Thoracic aorta (tissue), 2 donors: ENCODE measurements at regions not wholly inside any gene's neighbourhood (a gene's known extent, or its start where the extent isn't known, plus 50 kb on each side); places are given as distances from the start of the nearest gene placed in this dataset.

Source experiments
- ATAC-seq: fragments of 150-250 bp; one replicate; pipeline ENCODE4 v1.8.0; 2017; ENCODE audit warnings: low read depth; ENCODE audit not compliant: insufficient number of reproducible peaks, low FRiP score
- DNase-seq: peaks from one replicate; pipeline ENCODE4 v3.0.0-alpha.2; 2020; ENCODE audit warnings: low spot score
- H3K27ac ChIP-seq, 2 donors: fragments of 200-600 bp; sonication (generic); 1 replicate in 1 of 2; 2 replicates in 1 of 2; pipeline ENCODE4 v1.5.1; 2016; ENCODE audit warnings: mild to moderate bottlenecking in 2 of 2, moderate library complexity in 2 of 2
- H3K27me3 ChIP-seq: fragments of 200-600 bp; sonication (generic); replicated peaks from 2 replicates; pipeline ENCODE4 v1.6.0; 2016; ENCODE audit warnings: mild to moderate bottlenecking; ENCODE audit not compliant: insufficient read depth
- H3K36me3 ChIP-seq: fragments of 200-600 bp; sonication (generic); one replicate; pipeline ENCODE4 v1.5.1; 2016
- H3K4me1 ChIP-seq, 2 donors: fragments of 200-600 bp; sonication (generic); 1 replicate in 1 of 2; 2 replicates in 1 of 2; pipeline versions ENCODE4 v1.5.1 to v1.6.0; 2016; ENCODE audit warnings: low read depth in 2 of 2, mild to moderate bottlenecking in 1 of 2; ENCODE audit not compliant: control insufficient read depth in 1 of 2
- H3K4me3 ChIP-seq: fragments of 200-600 bp; sonication (generic); 2 replicates; pipeline ENCODE4 v1.5.1; 2016; ENCODE audit warnings: mild to moderate bottlenecking
- H3K9me3 ChIP-seq: fragments of 200-600 bp; sonication (generic); 2 replicates; pipeline ENCODE4 v1.5.1; 2016
- TF ChIP-seq, protein P1 (sequence below): fragments of 200-600 bp; sonication (generic); IDR thresholded peaks from one replicate; pipeline ENCODE4 v1.5.1; 2019; ENCODE audit warnings: antibody characterized with exemption

GRCh38 chr4:59805176-59805575 lies 1395.0 kb upstream of the ADGRL3 start:
- Histone ChIP-seq H3K27ac (no peak overlapping the region), H3K4me3 (no peak overlapping the region), H3K36me3 (no peaks in the 10 kb centered on the region), H3K9me3 (peaks cover 4% of the 10 kb centered on the region), H3K4me1 (no peaks in the 10 kb centered on the region), H3K27me3 (no peaks in the 10 kb centered on the region)
- TF ChIP-seq, protein P1, sequence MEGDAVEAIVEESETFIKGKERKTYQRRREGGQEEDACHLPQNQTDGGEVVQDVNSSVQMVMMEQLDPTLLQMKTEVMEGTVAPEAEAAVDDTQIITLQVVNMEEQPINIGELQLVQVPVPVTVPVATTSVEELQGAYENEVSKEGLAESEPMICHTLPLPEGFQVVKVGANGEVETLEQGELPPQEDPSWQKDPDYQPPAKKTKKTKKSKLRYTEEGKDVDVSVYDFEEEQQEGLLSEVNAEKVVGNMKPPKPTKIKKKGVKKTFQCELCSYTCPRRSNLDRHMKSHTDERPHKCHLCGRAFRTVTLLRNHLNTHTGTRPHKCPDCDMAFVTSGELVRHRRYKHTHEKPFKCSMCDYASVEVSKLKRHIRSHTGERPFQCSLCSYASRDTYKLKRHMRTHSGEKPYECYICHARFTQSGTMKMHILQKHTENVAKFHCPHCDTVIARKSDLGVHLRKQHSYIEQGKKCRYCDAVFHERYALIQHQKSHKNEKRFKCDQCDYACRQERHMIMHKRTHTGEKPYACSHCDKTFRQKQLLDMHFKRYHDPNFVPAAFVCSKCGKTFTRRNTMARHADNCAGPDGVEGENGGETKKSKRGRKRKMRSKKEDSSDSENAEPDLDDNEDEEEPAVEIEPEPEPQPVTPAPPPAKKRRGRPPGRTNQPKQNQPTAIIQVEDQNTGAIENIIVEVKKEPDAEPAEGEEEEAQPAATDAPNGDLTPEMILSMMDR, result no peak
- no peak for DNase-seq
- ATAC-seq, result no peak

DNA sequence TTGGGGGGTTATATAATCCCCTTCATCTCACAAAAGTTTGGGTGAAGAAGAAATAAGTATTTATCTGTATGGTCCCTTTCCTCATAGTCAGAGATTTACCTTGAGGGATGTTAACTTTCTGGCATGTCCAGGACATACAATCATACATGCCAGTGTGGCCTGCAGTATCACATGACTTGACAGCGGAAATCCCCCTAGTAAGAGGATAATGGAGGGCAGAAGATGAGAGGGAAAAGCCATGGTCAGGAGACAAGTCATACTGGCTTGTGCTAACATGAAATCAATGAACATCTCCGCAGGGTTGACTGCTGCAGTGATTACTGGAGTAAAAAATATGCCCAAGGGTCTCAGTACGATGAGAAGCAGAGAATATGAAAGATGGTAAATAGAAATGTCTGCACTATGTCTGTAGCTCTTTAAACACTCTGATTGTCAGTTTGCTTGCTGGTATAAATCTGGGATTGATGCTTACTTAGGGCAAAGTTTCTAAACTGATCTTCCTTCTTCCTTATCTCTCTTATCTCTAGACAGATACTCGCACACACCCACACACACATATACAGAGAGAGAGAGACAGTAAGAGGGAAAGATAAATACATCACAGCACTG lies 1385.6 kb upstream of the ADGRL3 start:
- no peaks in the 10 kb centered on the region for H3K4me1 ChIP-seq
- TF ChIP-seq, protein P1, result no peak

DNA sequence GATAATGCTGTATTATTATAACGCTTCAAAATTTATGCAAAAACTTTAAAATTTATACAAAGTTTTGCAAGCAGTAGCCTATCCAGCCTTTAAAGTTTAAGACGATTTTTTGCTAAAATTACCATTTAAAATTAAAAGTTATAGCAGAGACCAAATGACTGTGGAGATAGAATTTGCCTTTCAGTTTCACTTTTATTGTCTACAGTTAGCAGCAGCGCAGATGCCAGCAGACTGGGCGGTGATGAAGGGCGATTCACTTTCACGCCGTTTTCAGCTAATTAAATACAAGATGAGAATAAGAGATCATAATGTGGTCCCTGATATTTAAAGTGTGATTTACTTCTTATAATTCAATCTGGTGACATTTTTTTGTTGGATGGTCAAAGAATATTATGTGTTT lies 1381.5 kb upstream of the ADGRL3 start:
- no peak overlapping the region for H3K27ac ChIP-seq
- ATAC-seq (no peak), DNase-seq (no peak)
- H3K4me3 ChIP-seq, result no peak overlapping the region
- no peaks in the 10 kb centered on the region for H3K36me3 ChIP-seq
- TF ChIP-seq, protein P1, result no peak
- no peaks in the 10 kb centered on the region for H3K27me3 ChIP-seq
- no peaks in the 10 kb centered on the region for H3K9me3 ChIP-seq
- no peaks in the 10 kb centered on the region for H3K4me1 ChIP-seq

More for the DNA sequence above, 1385.6 kb upstream of the ADGRL3 start:
- no peaks in the 10 kb centered on the region for H3K9me3 ChIP-seq
- H3K27ac ChIP-seq, result no peak overlapping the region
- no peaks in the 10 kb centered on the region for H3K27me3 ChIP-seq
- no peak for ATAC-seq
- H3K4me3 ChIP-seq, result no peak overlapping the region
- no peaks in the 10 kb centered on the region for H3K36me3 ChIP-seq
- DNase-seq, result no peak

DNA sequence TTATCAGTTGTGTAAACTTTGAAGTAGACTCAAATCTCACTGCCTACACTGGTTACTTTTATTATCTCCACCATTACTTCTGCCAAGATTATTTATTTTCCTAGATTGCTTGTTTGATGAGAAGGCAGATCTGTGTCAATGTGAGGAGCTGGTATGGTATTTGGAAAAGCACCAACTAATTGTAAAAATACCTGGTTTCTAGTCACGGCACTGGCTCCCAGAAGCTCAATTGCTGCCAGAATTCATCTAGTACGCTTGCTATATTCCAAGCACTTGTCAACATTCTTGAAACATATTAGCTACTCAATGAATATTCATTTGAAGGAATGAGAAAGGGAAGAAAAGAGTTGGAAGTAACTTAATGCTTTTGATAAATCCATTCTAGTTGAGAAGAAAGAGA lies 1376.8 kb upstream of the ADGRL3 start:
- TF ChIP-seq, protein P1, result no peak
- Histone ChIP-seq H3K36me3 (no peaks in the 10 kb centered on the region), H3K9me3 (no peaks in the 10 kb centered on the region), H3K4me1 (no peaks in the 10 kb centered on the region), H3K4me3 (no peak overlapping the region), H3K27me3 (no peaks in the 10 kb centered on the region), H3K27ac (no peak overlapping the region)
- no peak for ATAC-seq
- DNase-seq, result no peak

DNA sequence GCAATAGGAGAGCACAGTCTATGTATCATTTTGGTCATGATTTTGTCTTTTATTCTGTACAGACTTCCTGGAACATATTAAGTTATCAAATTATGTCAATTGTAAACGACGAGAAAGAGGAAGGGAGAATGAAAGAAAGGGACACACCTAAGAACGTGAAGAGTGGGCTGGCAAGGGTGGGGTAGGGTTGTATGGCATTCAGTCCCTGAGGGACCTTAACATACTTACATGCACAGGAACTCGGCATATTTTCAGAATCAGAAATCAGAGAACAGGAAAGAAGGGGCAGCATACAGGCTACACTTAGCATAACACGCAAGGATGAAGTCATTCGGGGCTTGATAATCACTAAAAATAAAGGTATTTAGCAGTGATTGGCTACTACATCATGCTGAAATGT lies 1375.0 kb upstream of the ADGRL3 start:
- no peaks in the 10 kb centered on the region for H3K36me3 ChIP-seq
- no peaks in the 10 kb centered on the region for H3K27me3 ChIP-seq
- H3K27ac ChIP-seq, result no peak overlapping the region
- H3K4me1 ChIP-seq, result no peaks in the 10 kb centered on the region
- H3K9me3 ChIP-seq, result no peaks in the 10 kb centered on the region
- H3K4me3 ChIP-seq, result no peak overlapping the region
- ATAC-seq (no peak), DNase-seq (no peak)
- TF ChIP-seq, protein P1, result no peak
